ENCODE measurements at regions not wholly inside any gene's neighbourhood (a gene's known extent, or its start where the extent isn't known, plus 50 kb on each side); places are given as distances from the start of the nearest gene placed in this dataset.

GRCh38 chr13:109636736-109637135 is 149.6 kb downstream of the IRS2 start:
- WGBS, 2 experiments (ENCODE audit: extremely low coverage in 2 of 2, insufficient read length in 1 of 2), result no CpG with 5 or more reads among the region's 3 CpGs
- intact Hi-C loops (cut with micrococcal nuclease), result no loop called here

More at GRCh38 chr13:109636736-109637135, 149.6 kb downstream of the IRS2 start:
- ATAC-seq (ENCODE audit: low read depth) (no peak), DNase-seq (no peak)
- Histone ChIP-seq H3K9me3 (ENCODE audit: control insufficient read depth, insufficient read depth, low read length) (peaks cover 17% of the 10 kb centered on the region), H2AK9ac (replicated peaks; ENCODE audit: low read depth, low read length, poor library complexity) (no peak overlapping the region), H2BK120ac (ENCODE audit: low read depth, low read length) (no peak overlapping the region), H2BK20ac (ENCODE audit: low read depth, low read length) (no peak overlapping the region), H2AFZ (replicated peaks; ENCODE audit: low read length, poor library complexity) (no peak overlapping the region), H4K20me1 (ENCODE audit: insufficient read depth, low read length) (no peaks in the 10 kb centered on the region), H2BK5ac (ENCODE audit: low read depth, low read length, poor library complexity, severe bottlenecking) (no peak overlapping the region), H3K23ac (ENCODE audit: low read depth, low read length) (no peak overlapping the region), H3K79me1 (ENCODE audit: low read depth in 1 of 2, low read length in 2 of 2) (no peaks in the 10 kb centered on the region), H3K4me1 (ENCODE audit: control insufficient read depth, insufficient read depth, low read length) (no peaks in the 10 kb centered on the region), H4K8ac (ENCODE audit: low read depth in 2 of 2, low read length in 2 of 2) (no peak overlapping the region), H3K14ac (replicated peaks; ENCODE audit: low read depth, low read length) (no peak overlapping the region), H4K5ac (ENCODE audit: low read depth, low read length) (no peak overlapping the region), H4K91ac (ENCODE audit: insufficient read depth, low read depth, low read length) (no peak overlapping the region), H3K27me3 (ENCODE audit: control insufficient read depth, insufficient read depth, low read length) (peaks cover 3% of the 10 kb centered on the region; the same call in 1 of the 2 replicates), H3K4me3 (ENCODE audit: insufficient read depth, low read depth, low read length) (no peak overlapping the region), H3K9ac (ENCODE audit: low read depth, low read length) (no peak overlapping the region), H3K27ac (ENCODE audit: insufficient read depth, low read length) (no peak overlapping the region), H2BK15ac (ENCODE audit: low read depth, low read length) (no peak overlapping the region), H3K4me2 (ENCODE audit: low read depth, low read length) (no peak overlapping the region), H3K4ac (ENCODE audit: low read depth, low read length) (no peak overlapping the region), H2AK5ac (ENCODE audit: low read depth, low read length) (no peak overlapping the region), H3K36me3 (ENCODE audit: control insufficient read depth, insufficient read depth, low read length) (no peaks in the 10 kb centered on the region), H3K9me1 (ENCODE audit: insufficient read depth, low read length) (no peaks in the 10 kb centered on the region), H3K18ac (ENCODE audit: low read depth, low read length) (no peak overlapping the region), H3K56ac (ENCODE audit: extremely low read depth, insufficient read depth, low read length) (no peak overlapping the region)
- in situ Hi-C loops (cut with MboI; ENCODE audit: low sequenced_read_pairs) (no loop called here), dilution Hi-C loops (cut with HindIII; ENCODE audit: low sequenced_read_pairs, unreplicated experiment) (no loop called here)
- POLR2A ChIA-PET (ENCODE audit: unreplicated experiment), result no interaction called here
- no TSS peak for BruUV-seq (replicated peaks)
- TF ChIP-seq FOS (IDR thresholded peaks at IDR 0.05; ENCODE audit: low read depth, low read length) (no peak), BHLHE40 (IDR thresholded peaks at IDR 0.05; ENCODE audit: low read depth, low read length) (no peak), ELK1 (IDR thresholded peaks at IDR 0.05; ENCODE audit: borderline replicate concordance, low read depth, low read length) (no peak), MAFK (IDR thresholded peaks at IDR 0.05; ENCODE audit: low read depth, low read length) (no peak)
- CTCF ChIA-PET, result no interaction called here

Data from IMR-90 (cell line).